Stimulated activated CD4-positive, alpha-beta T cell treated with anti-CD3 and anti-CD28 coated beads, Interleukin-1b, Interleukin-23, amount 100 ng/mL, for 1 hour (primary cell): ENCODE measurements at regions not wholly inside any gene's neighbourhood (a gene's known extent, or its start where the extent isn't known, plus 50 kb on each side); places are given as distances from the start of the nearest gene placed in this dataset.

Experiments
- DNase-seq, 2 donors: peaks; one replicate each; pipeline ENCODE4 v3.0.0-alpha.2; 2020; ENCODE audit warnings: low read depth in 2 of 2

- DNase-seq, result no peak
These were observed 327.4 kb downstream of the BUD13 start for GRCh38 chr11:116445108-116446047.

GRCh38 chr11:116442238-116442752, 330.5 kb downstream of the BUD13 start:
- DNase-seq, result no peak

GRCh38 chr11:116439361-116439677, 333.5 kb downstream of the BUD13 start:
- no peak for DNase-seq

DNA sequence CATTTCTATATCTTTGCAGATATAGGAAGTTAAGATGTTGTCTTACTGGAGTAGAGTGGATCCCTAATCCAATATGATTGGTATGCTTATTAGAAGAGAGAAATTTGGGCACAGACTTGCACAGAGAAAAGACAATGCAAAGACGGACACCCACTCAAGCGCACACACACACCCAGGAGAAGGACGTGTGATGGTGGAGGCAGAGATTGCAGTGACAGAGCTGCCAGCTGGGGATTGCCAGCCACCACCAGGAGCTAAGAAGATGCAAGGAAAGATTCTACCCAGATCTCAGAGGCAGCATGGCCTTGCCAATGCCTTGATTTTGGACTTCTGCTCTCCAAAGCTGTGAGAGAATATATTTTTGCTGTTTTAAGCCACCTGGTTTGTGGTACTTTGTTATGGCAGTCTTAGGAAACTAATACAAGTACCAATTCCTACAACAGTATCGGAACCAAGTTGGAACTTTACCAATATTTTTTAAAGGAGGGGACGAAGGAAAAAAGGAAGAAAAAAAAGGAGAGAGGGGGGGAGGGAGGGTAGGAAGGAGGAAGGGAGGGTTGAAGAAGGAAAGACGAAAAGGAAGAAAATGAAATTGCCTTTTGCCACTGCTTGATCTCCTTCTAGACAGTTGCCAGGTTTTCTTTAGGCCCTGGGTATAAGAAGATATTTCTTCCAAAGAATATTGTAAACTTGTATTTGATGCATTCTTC, 334.0 kb downstream of the BUD13 start:
- DNase-seq, result no peak

- DNase-seq, result no peak
These were observed 337.8 kb downstream of the BUD13 start for GRCh38 chr11:116434986-116435385.

DNA sequence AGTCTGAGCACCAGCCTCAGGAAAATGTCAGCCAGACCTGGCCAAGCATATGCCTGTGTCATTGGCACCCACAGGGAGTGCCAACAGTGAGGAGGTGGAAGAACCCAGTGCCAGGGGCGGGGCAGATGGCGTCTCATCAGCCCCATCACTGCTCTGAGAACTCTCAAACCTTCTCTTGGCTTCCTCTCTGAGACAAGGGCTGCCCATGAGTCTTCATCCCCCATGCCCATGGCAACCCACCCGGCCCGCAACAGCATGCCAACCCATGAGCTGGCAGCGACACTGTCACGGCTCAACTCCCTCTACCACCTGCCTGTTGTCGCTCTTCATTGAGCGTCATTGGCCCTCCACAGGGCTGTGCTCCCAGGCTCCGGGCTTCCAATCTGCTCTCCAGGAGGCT, 340.5 kb downstream of the BUD13 start:
- no peak for DNase-seq

DNA sequence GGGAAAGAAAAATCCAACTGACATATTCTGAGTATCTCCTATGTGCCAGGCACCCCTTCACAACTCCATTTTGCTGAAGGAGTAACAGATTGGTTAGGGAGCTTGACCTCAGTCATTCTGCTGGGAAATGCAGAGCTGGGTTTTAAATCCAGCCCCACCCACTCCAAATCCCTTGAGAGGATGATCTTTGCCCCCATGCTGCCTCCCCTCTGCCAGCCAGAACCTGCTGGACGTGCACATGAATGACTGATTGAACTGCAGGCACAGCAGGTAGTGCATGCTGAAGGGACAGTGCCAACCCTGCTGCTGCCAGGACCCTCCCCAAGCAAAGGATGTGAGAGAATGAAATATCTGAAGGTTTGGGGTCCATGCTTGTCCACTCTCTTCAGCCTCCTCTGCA, 340.9 kb downstream of the BUD13 start:
- no peak for DNase-seq

- no peak for DNase-seq
These were observed 344.2 kb downstream of the BUD13 start for GRCh38 chr11:116428638-116428975.

GRCh38 chr11:116427903-116428637, 344.7 kb downstream of the BUD13 start:
- no peak for DNase-seq

DNA sequence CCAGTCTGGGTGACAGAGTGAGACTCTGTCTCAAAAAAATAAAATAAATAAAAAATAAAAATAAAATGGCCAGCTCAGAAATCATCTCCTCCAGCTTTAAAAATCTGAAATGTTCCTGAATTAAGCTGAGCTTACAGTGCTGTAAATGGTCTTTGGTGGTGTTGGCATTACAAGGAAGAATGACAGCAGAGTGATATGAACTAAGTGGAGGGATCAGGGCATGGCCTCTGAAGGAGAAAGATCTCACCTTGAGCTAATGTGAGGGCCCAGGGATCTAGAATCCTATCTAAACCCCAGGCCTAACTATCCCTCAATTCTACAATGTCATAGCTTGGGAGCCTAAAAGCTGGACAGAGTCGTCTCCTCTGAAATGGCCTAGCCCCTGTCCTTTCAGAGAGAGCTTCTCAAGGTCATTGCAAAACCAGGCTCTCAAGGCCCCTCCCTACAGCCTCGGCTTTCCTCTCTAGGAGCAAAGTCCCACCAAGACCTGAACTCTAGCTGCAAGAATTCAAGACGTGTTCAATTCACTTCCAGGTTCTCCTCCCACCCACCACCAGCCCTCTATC, 345.4 kb downstream of the BUD13 start:
- no peak for DNase-seq

GRCh38 chr11:116426761-116427160, 346.0 kb downstream of the BUD13 start:
- DNase-seq, result no peak

GRCh38 chr11:116424615-116425261, 348.0 kb downstream of the BUD13 start:
- DNase-seq, result no peak

DNA sequence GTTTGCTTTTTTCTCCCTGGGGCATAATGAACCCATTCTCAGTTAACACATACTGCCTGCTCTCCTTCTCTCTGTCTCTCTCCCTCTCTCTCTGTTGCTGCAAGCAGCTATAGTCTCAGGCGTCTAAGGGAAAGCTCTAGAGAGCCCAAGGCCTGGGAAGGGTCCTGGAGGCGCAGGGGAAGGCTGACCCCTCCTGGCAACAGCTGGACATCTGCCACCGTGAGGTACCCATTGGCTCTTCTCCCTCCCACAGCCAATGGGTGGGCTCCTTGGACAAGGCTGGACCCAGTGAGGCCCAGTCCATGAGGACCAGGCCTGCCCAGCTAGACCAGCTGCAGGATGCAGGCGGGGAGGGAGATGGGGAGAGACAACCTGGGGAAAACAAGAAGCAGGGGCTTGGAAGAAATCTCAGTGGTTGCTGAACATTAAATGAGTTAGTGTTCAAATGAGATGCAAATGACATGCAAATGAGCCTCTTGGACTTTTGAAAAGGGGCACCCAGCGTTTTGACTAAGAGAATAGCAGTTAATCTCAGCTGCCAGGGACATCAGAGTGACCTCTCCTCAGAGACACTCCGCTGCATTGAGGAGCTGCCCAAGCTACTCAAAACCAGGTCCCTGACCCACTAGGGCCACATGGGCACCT, 349.7 kb downstream of the BUD13 start:
- DNase-seq, result no peak

DNA sequence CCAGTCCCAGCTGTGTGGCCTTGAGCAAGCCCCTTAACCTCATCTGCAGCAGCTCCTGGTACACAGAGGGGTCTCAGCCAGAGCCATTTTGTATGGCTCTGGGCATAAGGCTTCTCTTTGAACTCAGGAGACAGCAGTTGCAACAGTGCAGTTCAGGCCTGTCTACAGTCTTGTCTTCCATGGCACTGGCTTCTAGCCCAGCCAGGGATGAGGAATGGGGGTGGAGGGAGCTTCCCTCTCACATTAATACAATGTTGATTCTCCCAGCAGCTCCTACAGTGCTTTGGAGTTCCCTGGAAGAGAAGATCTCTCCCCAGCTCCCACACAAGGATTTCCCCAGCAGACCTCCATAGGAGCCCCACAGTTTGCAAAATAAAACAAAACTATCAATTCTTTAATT, 350.2 kb downstream of the BUD13 start:
- no peak for DNase-seq

DNA sequence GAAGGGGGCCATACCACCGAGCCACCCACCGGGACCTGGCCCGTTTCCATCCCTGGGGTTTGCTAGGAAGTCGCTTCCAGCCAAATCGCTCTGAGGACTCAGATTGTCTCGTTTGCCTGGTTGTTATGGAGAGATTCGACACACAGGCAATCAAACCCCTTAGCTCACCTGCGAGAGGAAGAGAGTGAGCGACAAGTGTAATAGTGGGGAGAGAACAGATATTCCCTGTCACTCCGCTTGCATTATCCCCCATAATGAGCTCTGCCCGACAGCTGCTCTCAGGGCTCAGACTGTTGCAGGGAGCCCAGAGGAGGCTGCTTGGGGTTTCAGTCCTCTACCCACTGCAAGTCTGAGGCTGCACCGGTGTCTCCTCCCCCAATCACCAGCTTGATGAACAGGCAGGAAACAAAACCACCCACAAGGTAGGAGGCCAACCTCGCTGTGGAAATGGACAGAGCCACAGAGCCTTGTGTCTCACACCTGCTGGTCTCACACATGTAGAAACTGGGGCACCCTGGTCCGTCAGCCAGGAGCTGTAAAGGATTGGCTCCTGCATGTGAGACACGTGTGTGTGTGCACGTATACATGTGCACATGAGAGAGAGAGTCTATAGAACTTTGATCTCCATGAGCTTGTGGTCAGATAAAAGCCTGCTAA, 351.1 kb downstream of the BUD13 start:
- DNase-seq, result no peak

GRCh38 chr11:116420770-116421528, 351.8 kb downstream of the BUD13 start:
- no peak for DNase-seq

- DNase-seq, result no peak
These were observed 352.8 kb downstream of the BUD13 start for GRCh38 chr11:116420030-116420429.

- no peak for DNase-seq
These were observed 354.3 kb downstream of the BUD13 start for GRCh38 chr11:116418388-116419041.

DNA sequence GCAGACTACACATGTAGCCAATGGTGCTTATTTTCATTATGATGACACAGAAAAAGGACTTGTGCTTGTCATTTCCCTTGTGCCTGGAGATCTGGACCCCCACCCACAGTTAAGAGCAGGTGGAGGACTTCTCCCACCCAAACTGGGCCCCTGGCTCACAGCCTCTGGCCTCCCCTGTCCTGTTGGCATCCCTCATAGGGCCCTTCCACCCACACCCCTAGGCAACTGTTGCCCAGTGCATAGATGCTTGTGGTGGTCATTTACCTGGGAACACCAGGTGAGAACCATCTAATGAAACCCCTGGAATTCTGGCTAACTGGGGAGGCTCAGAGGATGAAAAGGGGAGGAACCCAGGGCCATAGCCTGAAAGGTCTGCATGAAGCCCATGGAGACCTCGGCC, 355.9 kb downstream of the BUD13 start:
- DNase-seq, result no peak
